HepG2 (cell line): ENCODE measurements at regions not wholly inside any gene's neighbourhood (a gene's known extent, or its start where the extent isn't known, plus 50 kb on each side); places are given as distances from the start of the nearest gene placed in this dataset.

Experiments
- ATAC-seq: fragments of 200-7000 bp; cut with Tn5 transposase; 3 replicates; pipeline ENCODE4 v1.9.1; 2020; ENCODE audit warnings: mild to moderate bottlenecking, moderate library complexity
- BruUV-seq: library from RNA; stranded (reverse); fragments of 400-500 nt; replicated peaks from 2 replicates; lab custom pipeline; 2021; lab: Mats Ljungman, UMichigan
- CTCF ChIA-PET: fragments of 300-600 bp; formaldehyde crosslinking; extraction: SDS; loops from one replicate; lab custom pipeline; 2021; ENCODE audit warnings: low total read pairs, inconsistent platforms, low intra/inter-chr PET ratio; lab: Yijun Ruan, JAX
- POLR2A ChIA-PET: fragments of 350-600 bp; sonication (Branson Sonifier 250); formaldehyde crosslinking; loops from one replicate; lab custom pipeline; 2020; ENCODE audit warnings: antibody characterized with exemption, inconsistent platforms; lab: Yijun Ruan, JAX
- DNase-seq: peaks from one replicate; pipeline ENCODE4 v3.0.0-alpha.2; 2015; ENCODE audit warnings: low spot score
- FAIRE-seq: peaks from 3 replicates; lab custom pipeline; 2011; peaks lifted over from hg19 to GRCh38; lab: Jason Lieb, UNC
- H2AFZ ChIP-seq: one replicate; pipeline ENCODE4 v1.6.1; 2011; ENCODE audit warnings: low read length, inconsistent platforms
- H3K27ac ChIP-seq: fragments of 300-600 bp; 3 replicates; pipeline ENCODE4 v1.8.0; 2011; ENCODE audit warnings: mixed run types, mild to moderate bottlenecking, mixed read lengths, low read length, inconsistent platforms; ENCODE audit not compliant: insufficient read depth; ENCODE audit errors: extremely low read length
- H3K27me3 ChIP-seq, 2 experiments: fragments of 200-600 bp in 1 of 2; 2 replicates in 1 of 2; 3 replicates in 1 of 2; pipeline versions ENCODE4 v1.6.0 to v1.8.0; 2011; ENCODE audit warnings: low read length in 2 of 2, mild to moderate bottlenecking in 2 of 2, moderate library complexity in 2 of 2, inconsistent platforms in 1 of 2; ENCODE audit not compliant: insufficient read depth in 2 of 2, control insufficient read depth in 1 of 2
- H3K36me3 ChIP-seq, 2 experiments: fragments of 200-600 bp in 1 of 2; replicated peaks in 1 of 2; 2 replicates in 1 of 2; 3 replicates in 1 of 2; pipeline versions ENCODE4 v1.5.1 to v1.8.0; 2011; ENCODE audit warnings: low read length in 2 of 2, inconsistent platforms in 1 of 2; ENCODE audit not compliant: insufficient read depth in 2 of 2, control insufficient read depth in 1 of 2
- H3K4me1 ChIP-seq: 2 replicates; pipeline ENCODE4 v1.5.1; 2012; ENCODE audit warnings: low read length, inconsistent platforms; ENCODE audit not compliant: insufficient read depth
- H3K4me2 ChIP-seq: 2 replicates; pipeline ENCODE4 v1.6.0; 2011; ENCODE audit warnings: low read depth, low read length, inconsistent platforms
- H3K4me3 ChIP-seq, 3 experiments: fragments of 200-600 bp in 1 of 3; sonication (generic), shearing (Covaris generic) in 1 of 3; replicated peaks in 1 of 3; 2 replicates each; pipeline ENCODE4 v1.5.1; 2011 to 2016; ENCODE audit warnings: low read length in 3 of 3, inconsistent platforms in 2 of 3, low read depth in 2 of 3, mild to moderate bottlenecking in 2 of 3, control low read depth in 1 of 3, mixed read lengths in 1 of 3; ENCODE audit not compliant: insufficient read depth in 1 of 3
- H3K79me2 ChIP-seq: one replicate; pipeline ENCODE4 v1.6.1; 2011; ENCODE audit warnings: low read length, inconsistent platforms; ENCODE audit not compliant: insufficient read depth
- H3K9ac ChIP-seq: 2 replicates; pipeline ENCODE4 v1.6.0; 2011; ENCODE audit warnings: mild to moderate bottlenecking, low read depth, low read length, inconsistent platforms; ENCODE audit not compliant: insufficient read depth
- H3K9me3 ChIP-seq: 2 replicates; pipeline ENCODE4 v1.5.1; 2012; ENCODE audit warnings: mild to moderate bottlenecking, low read length
- H4K20me1 ChIP-seq: 2 replicates; pipeline ENCODE4 v1.6.0; 2011; ENCODE audit warnings: inconsistent platforms, mild to moderate bottlenecking, low read length, moderate library complexity; ENCODE audit not compliant: insufficient read depth
- CREB3 ChIP-seq: sonication (generic); formaldehyde crosslinking; IDR thresholded peaks from 2 replicates; pipeline ENCODE4 v1.5.0; 2020; ENCODE audit warnings: missing genetic modification reagents
- FOXK1 ChIP-seq: sonication (generic); formaldehyde crosslinking; IDR thresholded peaks from 2 replicates; pipeline ENCODE4 v1.4.0; 2020; ENCODE audit warnings: low read depth, missing genetic modification reagents, borderline replicate concordance
- KLF6 ChIP-seq: IDR thresholded peaks from 2 replicates; pipeline ENCODE4 v1.8.0; 2016; ENCODE audit warnings: missing biosample characterization, missing genetic modification reagents
- MZF1 ChIP-seq: sonication (generic); formaldehyde crosslinking; IDR thresholded peaks from 2 replicates; pipeline ENCODE4 v1.8.1; 2023; ENCODE audit warnings: mild to moderate bottlenecking, missing genetic modification reagents, borderline replicate concordance
- RAD21 ChIP-seq: fragments of 450-650 bp; formaldehyde crosslinking; IDR thresholded peaks from 2 replicates; pipeline ENCODE4 v1.5.0; 2020; ENCODE audit warnings: mild to moderate bottlenecking
- SATB2 ChIP-seq: sonication (generic); formaldehyde crosslinking; IDR thresholded peaks from 2 replicates; pipeline ENCODE4 v1.5.0; 2020; ENCODE audit warnings: missing genetic modification reagents
- SP5 ChIP-seq: IDR thresholded peaks from 2 replicates; pipeline ENCODE4 v1.6.1; 2016; ENCODE audit warnings: low read depth, borderline replicate concordance
- TAF1 ChIP-seq: sonication (generic); formaldehyde crosslinking; IDR thresholded peaks from 2 replicates; pipeline ENCODE4 v1.4.0; 2020; ENCODE audit warnings: missing genetic modification reagents
- YEATS4 ChIP-seq: sonication (generic); formaldehyde crosslinking; IDR thresholded peaks from 2 replicates; pipeline ENCODE4 v1.4.0; 2020; ENCODE audit warnings: missing genetic modification reagents, borderline replicate concordance
- ZBTB38 ChIP-seq: sonication (generic); formaldehyde crosslinking; IDR thresholded peaks from 2 replicates; pipeline ENCODE4 v1.5.1; 2020; ENCODE audit warnings: mild to moderate bottlenecking, missing genetic modification reagents
- ZBTB8A ChIP-seq: sonication (generic); formaldehyde crosslinking; IDR thresholded peaks from 2 replicates; pipeline ENCODE4 v1.4.0; 2020; ENCODE audit warnings: mild to moderate bottlenecking, low read depth, missing genetic modification reagents, borderline replicate concordance
- ZFP36L1 ChIP-seq: sonication (generic); formaldehyde crosslinking; IDR thresholded peaks from 2 replicates; pipeline ENCODE4 v1.8.0; 2022; ENCODE audit warnings: mild to moderate bottlenecking, missing genetic modification reagents, moderate library complexity
- ZNF143 ChIP-seq: sonication (generic); formaldehyde crosslinking; IDR thresholded peaks from 2 replicates; pipeline ENCODE4 v1.4.0; 2020; ENCODE audit warnings: missing genetic modification reagents
- WGBS: methylation state at CpG from one replicate; pipeline ENCODE4 v1.1.6; 2017; ENCODE audit warnings: low lambda C conversion rate; 5-methylcytosine and 5-hydroxymethylcytosine counted together
- in situ Hi-C: cut with HindIII; loops from 2 replicates; pipeline ENCODE4 v1.10.0; 2017; ENCODE audit warnings: low pct_unique_long_range_greater_than_20kb; ENCODE audit not compliant: extremely low pct_ligation_motif_present
- intact Hi-C: fragments of 100-400 bp; cut with micrococcal nuclease; formaldehyde crosslinking; loops from one replicate; pipeline ENCODE4 v1.10.0; 2022; ENCODE audit not compliant: unreplicated experiment
- TF ChIP-seq, protein P1 (sequence below): sonication (generic); formaldehyde crosslinking; IDR thresholded peaks from 2 replicates; pipeline ENCODE4 v1.4.0; 2020; ENCODE audit warnings: missing genetic modification reagents, borderline replicate concordance

DNA sequence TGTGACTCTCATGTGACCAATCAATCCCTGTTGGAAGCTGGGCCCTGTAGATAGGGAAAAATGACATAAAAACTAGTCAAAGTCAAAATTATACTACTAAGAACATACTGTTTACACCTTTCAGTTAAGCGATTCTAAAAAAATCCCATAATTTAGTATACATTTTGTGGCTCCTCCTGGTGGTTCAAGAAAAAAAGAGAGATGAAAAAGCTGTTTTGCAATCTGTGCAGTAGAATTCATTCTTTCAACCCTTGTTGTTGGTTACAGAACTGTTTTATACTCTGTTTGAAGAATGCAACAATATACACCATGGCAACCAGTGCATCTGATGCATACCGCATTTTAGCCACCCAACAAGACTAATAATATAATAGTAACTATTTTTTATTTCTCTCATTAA lies 66.8 kb upstream of the ANK2 start:
- Histone ChIP-seq H3K4me3 (no peak overlapping the region), H3K9me3 (no peaks in the 10 kb centered on the region), H2AFZ (no peak overlapping the region), H3K4me1 (peaks cover 6% of the 10 kb centered on the region; the same call in 1 of the 2 replicates), H3K36me3 (no peaks in the 10 kb centered on the region), H4K20me1 (no peaks in the 10 kb centered on the region), H3K27me3 (0 out of 5 replicates have a peak, but pooled peaks cover 0 to 4% of the 10 kb centered on the region in 2 experiments), H3K79me2 (no peaks in the 10 kb centered on the region), H3K4me2 (no peak overlapping the region), H3K9ac (no peak overlapping the region), H3K27ac (no peak overlapping the region)
- intact Hi-C loops (no loop called here), in situ Hi-C loops (no loop called here)
- ATAC-seq (no peak), DNase-seq (no peak), FAIRE-seq (no peak)
- no TSS peak for BruUV-seq
- POLR2A ChIA-PET: no interaction called here
- CTCF ChIA-PET: no interaction called here
- WGBS: 2% methylated on average over 2 of the region's 2 CpGs
- TF ChIP-seq ZNF143 (no peak), SP5 (CRISPR knock-in tag) (no peak), YEATS4 (no peak), ZBTB8A (CRISPR knock-in tag) (no peak), RAD21 (CRISPR knock-in tag) (no peak)

GRCh38 chr4:112994732-112995464 lies 54.6 kb upstream of the ANK2 start:
- no peaks in the 10 kb centered on the region for H3K4me1 ChIP-seq
- intact Hi-C loops: no loop called here
- ATAC-seq (no peak), FAIRE-seq (no peak), DNase-seq (no peak)
- TF ChIP-seq, protein P1, sequence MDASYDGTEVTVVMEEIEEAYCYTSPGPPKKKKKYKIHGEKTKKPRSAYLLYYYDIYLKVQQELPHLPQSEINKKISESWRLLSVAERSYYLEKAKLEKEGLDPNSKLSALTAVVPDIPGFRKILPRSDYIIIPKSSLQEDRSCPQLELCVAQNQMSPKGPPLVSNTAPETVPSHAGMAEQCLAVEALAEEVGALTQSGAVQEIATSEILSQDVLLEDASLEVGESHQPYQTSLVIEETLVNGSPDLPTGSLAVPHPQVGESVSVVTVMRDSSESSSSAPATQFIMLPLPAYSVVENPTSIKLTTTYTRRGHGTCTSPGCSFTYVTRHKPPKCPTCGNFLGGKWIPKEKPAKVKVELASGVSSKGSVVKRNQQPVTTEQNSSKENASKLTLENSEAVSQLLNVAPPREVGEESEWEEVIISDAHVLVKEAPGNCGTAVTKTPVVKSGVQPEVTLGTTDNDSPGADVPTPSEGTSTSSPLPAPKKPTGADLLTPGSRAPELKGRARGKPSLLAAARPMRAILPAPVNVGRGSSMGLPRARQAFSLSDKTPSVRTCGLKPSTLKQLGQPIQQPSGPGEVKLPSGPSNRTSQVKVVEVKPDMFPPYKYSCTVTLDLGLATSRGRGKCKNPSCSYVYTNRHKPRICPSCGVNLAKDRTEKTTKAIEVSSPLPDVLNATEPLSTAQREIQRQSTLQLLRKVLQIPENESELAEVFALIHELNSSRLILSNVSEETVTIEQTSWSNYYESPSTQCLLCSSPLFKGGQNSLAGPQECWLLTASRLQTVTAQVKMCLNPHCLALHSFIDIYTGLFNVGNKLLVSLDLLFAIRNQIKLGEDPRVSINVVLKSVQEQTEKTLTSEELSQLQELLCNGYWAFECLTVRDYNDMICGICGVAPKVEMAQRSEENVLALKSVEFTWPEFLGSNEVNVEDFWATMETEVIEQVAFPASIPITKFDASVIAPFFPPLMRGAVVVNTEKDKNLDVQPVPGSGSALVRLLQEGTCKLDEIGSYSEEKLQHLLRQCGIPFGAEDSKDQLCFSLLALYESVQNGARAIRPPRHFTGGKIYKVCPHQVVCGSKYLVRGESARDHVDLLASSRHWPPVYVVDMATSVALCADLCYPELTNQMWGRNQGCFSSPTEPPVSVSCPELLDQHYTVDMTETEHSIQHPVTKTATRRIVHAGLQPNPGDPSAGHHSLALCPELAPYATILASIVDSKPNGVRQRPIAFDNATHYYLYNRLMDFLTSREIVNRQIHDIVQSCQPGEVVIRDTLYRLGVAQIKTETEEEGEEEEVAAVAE (CRISPR knock-in tag): no peak
- TF ChIP-seq ZBTB38 (CRISPR knock-in tag) (no peak), ZFP36L1 (CRISPR knock-in tag) (no peak), CREB3 (CRISPR knock-in tag) (no peak), SATB2 (no peak), MZF1 (CRISPR knock-in tag) (no peak), FOXK1 (CRISPR knock-in tag) (no peak), KLF6 (CRISPR knock-in tag) (no peak), TAF1 (CRISPR knock-in tag) (no peak)
- ChIA-PET CTCF (no interaction called here), POLR2A (no interaction called here)
- in situ Hi-C loops: no loop called here
- no peaks in the 10 kb centered on the region for H3K36me3 ChIP-seq
- no peak overlapping the region for H3K27ac ChIP-seq
- no peak overlapping the region for H3K4me2 ChIP-seq
- no TSS peak for BruUV-seq
- H3K9me3 ChIP-seq: no peaks in the 10 kb centered on the region
- H3K79me2 ChIP-seq: no peaks in the 10 kb centered on the region
- H3K9ac ChIP-seq: no peak overlapping the region
- no peak overlapping the region for H2AFZ ChIP-seq
- H4K20me1 ChIP-seq: no peaks in the 10 kb centered on the region
- no peak overlapping the region for H3K4me3 ChIP-seq
- 14% methylated on average over 3 of the region's 3 CpGs for WGBS
- no peaks in the 10 kb centered on the region for H3K27me3 ChIP-seq
